ENCODE measurements at regions not wholly inside any gene's neighbourhood (a gene's known extent, or its start where the extent isn't known, plus 50 kb on each side); places are given as distances from the start of the nearest gene placed in this dataset.

DNA sequence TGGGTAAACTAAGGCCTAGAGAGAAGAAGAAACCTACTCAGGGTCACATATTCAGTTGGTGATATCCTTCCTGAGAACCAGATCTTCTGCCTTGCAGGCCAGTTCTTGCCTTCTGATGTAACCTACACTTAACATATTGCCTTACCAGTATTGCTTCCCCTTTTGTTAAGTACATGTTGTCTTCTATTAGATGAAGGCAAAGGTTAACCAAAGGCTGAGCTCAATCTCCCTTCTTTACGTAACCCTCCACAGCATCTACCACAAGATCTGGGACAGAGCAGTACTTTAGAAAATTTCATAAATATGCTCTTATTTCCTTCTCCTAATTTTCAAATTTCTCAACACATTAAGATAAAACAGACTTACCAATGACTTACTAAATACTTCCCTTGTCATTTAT lies 474.4 kb downstream of the SH2D1A start:
- TF ChIP-seq, protein P1, sequence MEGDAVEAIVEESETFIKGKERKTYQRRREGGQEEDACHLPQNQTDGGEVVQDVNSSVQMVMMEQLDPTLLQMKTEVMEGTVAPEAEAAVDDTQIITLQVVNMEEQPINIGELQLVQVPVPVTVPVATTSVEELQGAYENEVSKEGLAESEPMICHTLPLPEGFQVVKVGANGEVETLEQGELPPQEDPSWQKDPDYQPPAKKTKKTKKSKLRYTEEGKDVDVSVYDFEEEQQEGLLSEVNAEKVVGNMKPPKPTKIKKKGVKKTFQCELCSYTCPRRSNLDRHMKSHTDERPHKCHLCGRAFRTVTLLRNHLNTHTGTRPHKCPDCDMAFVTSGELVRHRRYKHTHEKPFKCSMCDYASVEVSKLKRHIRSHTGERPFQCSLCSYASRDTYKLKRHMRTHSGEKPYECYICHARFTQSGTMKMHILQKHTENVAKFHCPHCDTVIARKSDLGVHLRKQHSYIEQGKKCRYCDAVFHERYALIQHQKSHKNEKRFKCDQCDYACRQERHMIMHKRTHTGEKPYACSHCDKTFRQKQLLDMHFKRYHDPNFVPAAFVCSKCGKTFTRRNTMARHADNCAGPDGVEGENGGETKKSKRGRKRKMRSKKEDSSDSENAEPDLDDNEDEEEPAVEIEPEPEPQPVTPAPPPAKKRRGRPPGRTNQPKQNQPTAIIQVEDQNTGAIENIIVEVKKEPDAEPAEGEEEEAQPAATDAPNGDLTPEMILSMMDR (IDR thresholded peaks at IDR 0.05), result no peak
- TF ChIP-seq EZH2 (IDR thresholded peaks at IDR 0.05; ENCODE audit: borderline replicate concordance, insufficient read depth, low read depth, low read length, poor library complexity, severe bottlenecking), result no peak
